ENCODE measurements at regions not wholly inside any gene's neighbourhood (a gene's known extent, or its start where the extent isn't known, plus 50 kb on each side); places are given as distances from the start of the nearest gene placed in this dataset.

GRCh38 chr12:38469715-38470114 lies 153.1 kb downstream of the ALG10B start:
- peaks cover 0 to 1% (median 0%) of the 10 kb centered on the region in 7 donors for H3K4me1 Mint-ChIP-seq
- ChIA-PET POLR2A (no interaction called here), CTCF (no interaction called here)
- no peak for ATAC-seq
- Histone ChIP-seq H3K4me1 (ENCODE audit: control insufficient read depth in 2 of 2, insufficient read depth in 2 of 2, low read length in 2 of 2) (no peaks in the 10 kb centered on the region), H3K9me3 (ENCODE audit: control insufficient read depth in 2 of 3, low read length in 3 of 3) (no peaks in the 10 kb centered on the region), H3K27ac (ENCODE audit: low read depth, low read length) (no peak overlapping the region), H3K36me3 (ENCODE audit: control insufficient read depth in 2 of 3, insufficient read depth in 3 of 3, low read length in 3 of 3) (no peaks in the 10 kb centered on the region), H3K4me3 (ENCODE audit: low read length) (no peak overlapping the region), H3K27me3 (ENCODE audit: control insufficient read depth in 2 of 2, insufficient read depth in 2 of 2, low read length in 2 of 2) (no peaks in the 10 kb centered on the region)
- H3K9me3 Mint-ChIP-seq: peaks cover 0 to 18% (median 5%) of the 10 kb centered on the region in 11 donors
- no peak for DNase-seq
- no peak overlapping the region for H3K4me3 Mint-ChIP-seq
- H3K27ac Mint-ChIP-seq: no peak overlapping the region
- no peaks in the 10 kb centered on the region for H3K27me3 Mint-ChIP-seq
- intact Hi-C loops (cut with micrococcal nuclease): no loop called here
- no peaks in the 10 kb centered on the region for H3K36me3 Mint-ChIP-seq

GRCh38 chr12:38477340-38478090 lies 160.9 kb downstream of the ALG10B start:
- no peak overlapping the region for H3K4me3 Mint-ChIP-seq
- peaks cover 0 to 22% (median 6%) of the 10 kb centered on the region in 11 donors for H3K9me3 Mint-ChIP-seq
- H3K27me3 ChIP-seq (ENCODE audit: control insufficient read depth in 2 of 2, insufficient read depth in 2 of 2, low read length in 2 of 2): no peaks in the 10 kb centered on the region
- H3K4me1 Mint-ChIP-seq: peaks cover 0 to 1% (median 0%) of the 10 kb centered on the region in 7 donors
- H3K9me3 ChIP-seq (ENCODE audit: control insufficient read depth in 2 of 3, low read length in 3 of 3): no peaks in the 10 kb centered on the region
- H3K27ac Mint-ChIP-seq: no peak overlapping the region
- H3K36me3 ChIP-seq (ENCODE audit: control insufficient read depth in 2 of 3, insufficient read depth in 3 of 3, low read length in 3 of 3): no peaks in the 10 kb centered on the region
- H3K4me3 ChIP-seq (ENCODE audit: low read length): no peak overlapping the region
- no peaks in the 10 kb centered on the region for H3K36me3 Mint-ChIP-seq
- H3K4me1 ChIP-seq (ENCODE audit: control insufficient read depth in 2 of 2, insufficient read depth in 2 of 2, low read length in 2 of 2): no peaks in the 10 kb centered on the region
- H3K27me3 Mint-ChIP-seq: no peaks in the 10 kb centered on the region
- ATAC-seq (no peak), DNase-seq (no peak)
- ChIA-PET CTCF (no interaction called here), POLR2A (no interaction called here)
- H3K27ac ChIP-seq (ENCODE audit: low read depth, low read length): no peak overlapping the region
- intact Hi-C loops (cut with micrococcal nuclease): no loop called here

DNA sequence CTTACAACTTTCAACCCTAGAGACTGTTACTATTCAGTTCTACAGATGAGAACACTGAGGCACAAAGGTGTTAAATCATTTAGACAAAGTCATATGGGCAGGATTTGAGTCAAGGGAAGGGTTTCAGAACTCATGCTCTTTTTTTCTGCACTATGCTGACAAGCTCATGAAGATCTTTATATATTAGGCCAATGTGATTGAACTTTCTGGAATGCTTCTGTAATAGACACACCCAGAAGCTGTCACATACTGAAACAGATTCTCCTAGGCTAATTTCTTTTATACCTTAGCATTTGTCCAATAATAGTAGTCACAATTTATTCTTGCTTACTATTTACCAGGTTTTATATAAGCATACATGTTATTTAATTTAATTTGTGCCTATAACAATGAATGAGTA lies 164.0 kb downstream of the ALG10B start:
- peaks cover 0 to 15% (median 2%) of the 10 kb centered on the region in 11 donors for H3K9me3 Mint-ChIP-seq

DNA sequence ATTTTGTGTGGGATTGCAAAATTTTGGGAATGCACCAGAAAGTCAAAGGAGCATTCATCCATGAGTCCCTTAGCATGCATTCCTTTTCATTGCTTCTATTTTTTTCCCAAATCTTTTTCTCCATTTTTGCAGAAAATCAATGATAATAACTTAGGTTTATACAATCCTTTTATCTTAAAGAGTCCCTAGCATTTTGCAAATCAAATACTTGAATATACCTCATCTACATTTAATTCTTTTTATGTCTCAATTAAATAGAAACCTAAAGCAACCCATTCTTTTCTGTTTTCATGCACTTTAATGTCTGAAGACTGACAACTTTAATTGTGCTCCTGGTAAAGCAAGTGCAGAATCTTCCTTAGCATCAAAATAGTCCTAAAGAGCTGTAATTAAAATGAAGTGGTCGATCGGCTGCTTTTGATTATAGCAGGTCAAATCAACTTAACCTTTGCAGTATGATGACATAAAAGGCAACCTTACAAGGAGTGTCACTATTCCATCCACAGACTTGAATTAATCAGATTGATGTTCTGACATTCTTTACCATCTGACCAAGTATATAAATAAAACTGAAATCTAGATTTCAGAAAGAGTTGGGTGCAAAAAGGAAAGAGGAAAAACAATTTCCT lies 168.4 kb downstream of the ALG10B start:
- H3K4me3 ChIP-seq (ENCODE audit: low read length): no peak overlapping the region
- Mint-ChIP-seq H3K4me1 (no peaks in the 10 kb centered on the region), H3K9me3 (peaks cover 0 to 7% (median 3%) of the 10 kb centered on the region in 11 donors), H3K27me3 (no peaks in the 10 kb centered on the region), H3K27ac (no peak overlapping the region), H3K36me3 (no peaks in the 10 kb centered on the region), H3K4me3 (no peak overlapping the region)
- no peaks in the 10 kb centered on the region for H3K27me3 ChIP-seq (ENCODE audit: control insufficient read depth in 2 of 2, insufficient read depth in 2 of 2, low read length in 2 of 2)
- H3K36me3 ChIP-seq (ENCODE audit: control insufficient read depth in 2 of 3, insufficient read depth in 3 of 3, low read length in 3 of 3): no peaks in the 10 kb centered on the region
- H3K9me3 ChIP-seq (ENCODE audit: control insufficient read depth in 2 of 3, low read length in 3 of 3): no peaks in the 10 kb centered on the region
- DNase-seq (no peak), ATAC-seq (no peak)
- no peaks in the 10 kb centered on the region for H3K4me1 ChIP-seq (ENCODE audit: control insufficient read depth in 2 of 2, insufficient read depth in 2 of 2, low read length in 2 of 2)
- no peak overlapping the region for H3K27ac ChIP-seq (ENCODE audit: low read depth, low read length)
- intact Hi-C loops (cut with micrococcal nuclease): no loop called here
- ChIA-PET CTCF (no interaction called here), POLR2A (no interaction called here)

More for the DNA sequence above, 164.0 kb downstream of the ALG10B start:
- no peak for ATAC-seq
- no peak overlapping the region for H3K27ac ChIP-seq (ENCODE audit: low read depth, low read length)
- intact Hi-C loops (cut with micrococcal nuclease): no loop called here
- ChIA-PET POLR2A (no interaction called here), CTCF (no interaction called here)
- no peak for DNase-seq
- H3K27me3 Mint-ChIP-seq: no peaks in the 10 kb centered on the region
- H3K9me3 ChIP-seq (ENCODE audit: control insufficient read depth in 2 of 3, low read length in 3 of 3): no peaks in the 10 kb centered on the region
- no peaks in the 10 kb centered on the region for H3K36me3 ChIP-seq (ENCODE audit: control insufficient read depth in 2 of 3, insufficient read depth in 3 of 3, low read length in 3 of 3)
- no peaks in the 10 kb centered on the region for H3K4me1 ChIP-seq (ENCODE audit: control insufficient read depth in 2 of 2, insufficient read depth in 2 of 2, low read length in 2 of 2)
- H3K4me3 ChIP-seq (ENCODE audit: low read length): no peak overlapping the region
- H3K4me3 Mint-ChIP-seq: no peak overlapping the region
- no peaks in the 10 kb centered on the region for H3K4me1 Mint-ChIP-seq
- H3K27ac Mint-ChIP-seq: no peak overlapping the region
- H3K27me3 ChIP-seq (ENCODE audit: control insufficient read depth in 2 of 2, insufficient read depth in 2 of 2, low read length in 2 of 2): no peaks in the 10 kb centered on the region
- H3K36me3 Mint-ChIP-seq: no peaks in the 10 kb centered on the region

- ChIA-PET CTCF (no interaction called here), POLR2A (no interaction called here)
- no peak overlapping the region for H3K27ac Mint-ChIP-seq
- peaks cover 0 to 12% (median 2%) of the 10 kb centered on the region in 11 donors for H3K9me3 Mint-ChIP-seq
- no peaks in the 10 kb centered on the region for H3K9me3 ChIP-seq (ENCODE audit: control insufficient read depth in 2 of 3, low read length in 3 of 3)
- no peak overlapping the region for H3K4me3 Mint-ChIP-seq
- no peaks in the 10 kb centered on the region for H3K27me3 Mint-ChIP-seq
- no peaks in the 10 kb centered on the region for H3K36me3 Mint-ChIP-seq
- no peak overlapping the region for H3K4me3 ChIP-seq (ENCODE audit: low read length)
- H3K27me3 ChIP-seq (ENCODE audit: control insufficient read depth in 2 of 2, insufficient read depth in 2 of 2, low read length in 2 of 2): no peaks in the 10 kb centered on the region
- H3K4me1 Mint-ChIP-seq: no peaks in the 10 kb centered on the region
- no peaks in the 10 kb centered on the region for H3K36me3 ChIP-seq (ENCODE audit: control insufficient read depth in 2 of 3, insufficient read depth in 3 of 3, low read length in 3 of 3)
- ATAC-seq (no peak), DNase-seq (no peak)
- no peaks in the 10 kb centered on the region for H3K4me1 ChIP-seq (ENCODE audit: control insufficient read depth in 2 of 2, insufficient read depth in 2 of 2, low read length in 2 of 2)
- intact Hi-C loops (cut with micrococcal nuclease): no loop called here
- H3K27ac ChIP-seq (ENCODE audit: low read depth, low read length): no peak overlapping the region
These were observed 172.3 kb downstream of the ALG10B start for GRCh38 chr12:38488866-38489265.

DNA sequence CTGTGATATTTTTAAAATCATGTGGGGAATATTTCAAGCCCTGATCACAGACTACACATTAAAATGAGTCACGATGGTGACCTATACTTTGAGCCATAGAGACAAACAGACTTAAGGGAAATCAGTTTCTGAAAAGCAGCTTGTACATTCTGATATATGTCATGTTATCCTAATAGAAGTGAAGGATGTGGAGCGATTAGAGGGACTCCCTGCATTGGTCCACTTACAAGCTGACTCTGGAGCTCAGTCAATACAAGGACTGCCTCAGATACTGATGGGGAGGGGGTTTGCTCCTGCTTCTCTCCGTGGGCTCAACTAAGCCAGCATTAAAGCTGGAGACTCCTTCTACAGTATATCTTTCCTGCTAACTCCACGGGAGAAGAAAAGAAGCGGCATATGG lies 173.5 kb downstream of the ALG10B start:
- H3K9me3 ChIP-seq (ENCODE audit: control insufficient read depth in 2 of 3, low read length in 3 of 3): no peaks in the 10 kb centered on the region

DNA sequence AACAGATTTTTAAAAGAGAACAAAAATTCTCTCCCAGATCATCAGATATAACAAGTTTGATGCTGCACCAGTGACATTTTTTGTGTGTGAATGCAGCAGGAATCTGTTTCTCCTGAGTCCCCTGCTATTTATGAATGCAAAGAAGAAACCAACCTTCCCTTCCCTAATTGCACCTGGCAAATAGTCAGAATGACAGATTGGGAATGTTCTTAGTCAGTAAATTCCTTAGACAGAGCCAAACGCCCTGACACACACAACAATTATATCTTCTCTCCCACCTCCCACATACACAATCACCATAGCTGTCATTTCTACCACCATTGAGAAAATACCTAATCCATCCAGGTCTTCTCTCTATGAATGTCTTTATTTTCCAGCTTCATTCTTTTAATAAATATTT lies 174.4 kb downstream of the ALG10B start:
- no peak for ATAC-seq
- Histone ChIP-seq H3K4me3 (ENCODE audit: low read length) (no peak overlapping the region), H3K36me3 (ENCODE audit: control insufficient read depth in 2 of 3, insufficient read depth in 3 of 3, low read length in 3 of 3) (no peaks in the 10 kb centered on the region), H3K4me1 (ENCODE audit: control insufficient read depth in 2 of 2, insufficient read depth in 2 of 2, low read length in 2 of 2) (no peaks in the 10 kb centered on the region), H3K27me3 (ENCODE audit: control insufficient read depth in 2 of 2, insufficient read depth in 2 of 2, low read length in 2 of 2) (no peaks in the 10 kb centered on the region), H3K9me3 (ENCODE audit: control insufficient read depth in 2 of 3, low read length in 3 of 3) (no peaks in the 10 kb centered on the region), H3K27ac (ENCODE audit: low read depth, low read length) (no peak overlapping the region)
- ChIA-PET CTCF (no interaction called here), POLR2A (no interaction called here)
- Mint-ChIP-seq H3K36me3 (no peaks in the 10 kb centered on the region), H3K27me3 (no peaks in the 10 kb centered on the region), H3K4me3 (no peak overlapping the region), H3K27ac (no peak overlapping the region), H3K9me3 (peaks cover 0 to 18% (median 0%) of the 10 kb centered on the region in 11 donors), H3K4me1 (no peaks in the 10 kb centered on the region)
- intact Hi-C loops (cut with micrococcal nuclease): no loop called here
- no peak for DNase-seq

More for the DNA sequence above, 173.5 kb downstream of the ALG10B start:
- DNase-seq (no peak), ATAC-seq (no peak)
- H3K4me3 Mint-ChIP-seq: no peak overlapping the region
- H3K36me3 Mint-ChIP-seq: no peaks in the 10 kb centered on the region
- ChIA-PET CTCF (no interaction called here), POLR2A (no interaction called here)
- Histone ChIP-seq H3K27me3 (ENCODE audit: control insufficient read depth in 2 of 2, insufficient read depth in 2 of 2, low read length in 2 of 2) (no peaks in the 10 kb centered on the region), H3K27ac (ENCODE audit: low read depth, low read length) (no peak overlapping the region), H3K4me3 (ENCODE audit: low read length) (no peak overlapping the region), H3K36me3 (ENCODE audit: control insufficient read depth in 2 of 3, insufficient read depth in 3 of 3, low read length in 3 of 3) (no peaks in the 10 kb centered on the region), H3K4me1 (ENCODE audit: control insufficient read depth in 2 of 2, insufficient read depth in 2 of 2, low read length in 2 of 2) (no peaks in the 10 kb centered on the region)
- peaks cover 0 to 18% (median 2%) of the 10 kb centered on the region in 11 donors for H3K9me3 Mint-ChIP-seq
- no peak overlapping the region for H3K27ac Mint-ChIP-seq
- intact Hi-C loops (cut with micrococcal nuclease): no loop called here
- no peaks in the 10 kb centered on the region for H3K4me1 Mint-ChIP-seq
- H3K27me3 Mint-ChIP-seq: no peaks in the 10 kb centered on the region
